ENCODE measurements at regions not wholly inside any gene's neighbourhood (a gene's known extent, or its start where the extent isn't known, plus 50 kb on each side); places are given as distances from the start of the nearest gene placed in this dataset.

DNA sequence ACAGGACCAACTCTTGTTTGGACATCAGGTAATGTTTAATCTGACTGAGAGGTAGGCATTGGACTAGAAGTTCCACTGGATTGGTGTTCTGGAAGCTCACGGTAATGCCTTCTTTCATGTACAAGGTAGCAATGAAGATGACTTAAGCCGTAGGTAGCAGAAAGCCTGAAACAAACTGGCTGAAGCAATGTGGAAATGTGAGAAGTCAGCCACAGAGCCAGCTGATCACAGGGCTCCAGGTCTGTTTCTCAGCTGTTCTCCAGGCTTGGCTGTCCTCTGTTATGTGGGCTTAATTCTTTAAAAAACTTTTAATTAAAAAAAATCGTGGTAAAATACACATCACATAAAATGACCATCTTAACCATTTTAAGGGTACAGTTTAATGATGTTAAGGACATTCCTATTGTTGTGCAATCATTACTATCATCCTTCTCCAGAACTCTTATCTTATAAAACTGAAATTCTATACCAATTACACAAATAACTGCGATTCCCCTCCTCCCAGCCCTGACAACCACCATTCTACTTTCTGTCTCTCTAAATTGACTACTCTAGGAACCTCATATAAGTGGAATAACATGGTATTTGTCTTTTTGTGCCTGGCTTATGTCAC, 101.4 kb upstream of the ZNF32 start:
- TF ChIP-seq POLR2AphosphoS5 (IDR thresholded peaks at IDR 0.05) (no peak), POLR2A (IDR thresholded peaks at IDR 0.05) (no peak)
- TF ChIP-seq, protein P1, sequence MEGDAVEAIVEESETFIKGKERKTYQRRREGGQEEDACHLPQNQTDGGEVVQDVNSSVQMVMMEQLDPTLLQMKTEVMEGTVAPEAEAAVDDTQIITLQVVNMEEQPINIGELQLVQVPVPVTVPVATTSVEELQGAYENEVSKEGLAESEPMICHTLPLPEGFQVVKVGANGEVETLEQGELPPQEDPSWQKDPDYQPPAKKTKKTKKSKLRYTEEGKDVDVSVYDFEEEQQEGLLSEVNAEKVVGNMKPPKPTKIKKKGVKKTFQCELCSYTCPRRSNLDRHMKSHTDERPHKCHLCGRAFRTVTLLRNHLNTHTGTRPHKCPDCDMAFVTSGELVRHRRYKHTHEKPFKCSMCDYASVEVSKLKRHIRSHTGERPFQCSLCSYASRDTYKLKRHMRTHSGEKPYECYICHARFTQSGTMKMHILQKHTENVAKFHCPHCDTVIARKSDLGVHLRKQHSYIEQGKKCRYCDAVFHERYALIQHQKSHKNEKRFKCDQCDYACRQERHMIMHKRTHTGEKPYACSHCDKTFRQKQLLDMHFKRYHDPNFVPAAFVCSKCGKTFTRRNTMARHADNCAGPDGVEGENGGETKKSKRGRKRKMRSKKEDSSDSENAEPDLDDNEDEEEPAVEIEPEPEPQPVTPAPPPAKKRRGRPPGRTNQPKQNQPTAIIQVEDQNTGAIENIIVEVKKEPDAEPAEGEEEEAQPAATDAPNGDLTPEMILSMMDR (IDR thresholded peaks at IDR 0.05) = no peak
